Neural cell (in vitro differentiated cells): ENCODE measurements at regions not wholly inside any gene's neighbourhood (a gene's known extent, or its start where the extent isn't known, plus 50 kb on each side); places are given as distances from the start of the nearest gene placed in this dataset.

ENCODE experiments used
- H2AFZ ChIP-seq: fragments of 200-600, 300-800 bp; sonication (generic), shearing (Covaris generic); 2 replicates; pipeline ENCODE4 v1.6.0; 2014; ENCODE audit warnings: low read depth, mild to moderate bottlenecking, antibody characterized with exemption, low read length, moderate library complexity
- H3F3A ChIP-seq: fragments of 200-600 bp; shearing (Covaris generic); 2 replicates; pipeline ENCODE4 v1.6.1; 2016; ENCODE audit warnings: mild to moderate bottlenecking, moderate library complexity, mixed read lengths, antibody characterized with exemption, low read length; ENCODE audit not compliant: insufficient read depth, poor library complexity, severe bottlenecking
- H3K27ac ChIP-seq: fragments of 200-600, 300-800 bp; sonication (generic), shearing (Covaris generic); 2 replicates; pipeline ENCODE4 v1.5.1; 2014; ENCODE audit warnings: mild to moderate bottlenecking, low read length, moderate library complexity
- H3K27me3 ChIP-seq: fragments of 300-800, 200-600 bp; sonication (generic), shearing (Covaris generic); 2 replicates; pipeline ENCODE4 v1.6.0; 2014; ENCODE audit warnings: mild to moderate bottlenecking, low read depth, low read length, moderate library complexity; ENCODE audit not compliant: insufficient read depth
- H3K36me3 ChIP-seq: fragments of 300-800, 200-600 bp; sonication (generic), shearing (Covaris generic); 2 replicates; pipeline ENCODE4 v1.5.1; 2014; ENCODE audit warnings: mild to moderate bottlenecking, antibody characterized with exemption, low read length, moderate library complexity; ENCODE audit not compliant: insufficient read depth
- H3K4me2 ChIP-seq: fragments of 300-800, 200-600 bp; sonication (generic), shearing (Covaris generic); 2 replicates; pipeline ENCODE4 v1.6.0; 2014; ENCODE audit warnings: mild to moderate bottlenecking, low read length
- H3K4me3 ChIP-seq: fragments of 300-800, 200-600 bp; sonication (generic), shearing (Covaris generic); 2 replicates; pipeline ENCODE4 v1.5.1; 2014; ENCODE audit warnings: mild to moderate bottlenecking, low read length, moderate library complexity
- H3K79me2 ChIP-seq: fragments of 200-600 bp; shearing (Covaris generic); replicated peaks from 2 replicates; pipeline ENCODE4 v1.6.0; 2014; ENCODE audit warnings: mild to moderate bottlenecking, low read length, moderate library complexity; ENCODE audit not compliant: insufficient read depth
- H3K9ac ChIP-seq: fragments of 300-800, 200-600 bp; sonication (generic), shearing (Covaris generic); 2 replicates; pipeline ENCODE4 v1.6.1; 2016; ENCODE audit warnings: mild to moderate bottlenecking, low read length, mixed read lengths
- H3K9me2 ChIP-seq: fragments of 200-600 bp; shearing (Covaris generic); 2 replicates; pipeline ENCODE4 v1.6.1; 2016; ENCODE audit warnings: mild to moderate bottlenecking, low read length, mixed read lengths; ENCODE audit not compliant: insufficient read depth
- H3K9me3 ChIP-seq: fragments of 200-600, 300-800 bp; sonication (generic), shearing (Covaris generic); 2 replicates; pipeline ENCODE4 v1.6.1; 2016; ENCODE audit warnings: mild to moderate bottlenecking, mixed run types, low read length, moderate library complexity, mixed read lengths
- H4K20me1 ChIP-seq: fragments of 200-600 bp; shearing (Covaris generic); 2 replicates; pipeline ENCODE4 v1.6.1; 2016; ENCODE audit warnings: mild to moderate bottlenecking, mixed run types; ENCODE audit not compliant: insufficient read depth
- EP300 ChIP-seq: fragments of 450-650 bp; conservative IDR thresholded peaks from 2 replicates; pipeline ENCODE4 v1.6.1; 2014; ENCODE audit warnings: antibody characterized with exemption, mild to moderate bottlenecking, moderate library complexity; ENCODE audit not compliant: poor library complexity, severe bottlenecking
- EZH2 ChIP-seq: fragments of 200-600, 300-800 bp; shearing (Covaris generic), sonication (generic); IDR thresholded peaks from 2 replicates; pipeline ENCODE4 v1.6.1; 2014; ENCODE audit warnings: antibody characterized with exemption, low read length, borderline replicate concordance, mild to moderate bottlenecking; ENCODE audit not compliant: insufficient read depth, poor library complexity, severe bottlenecking
- MXI1 ChIP-seq: fragments of 450-650 bp; conservative IDR thresholded peaks from 2 replicates; pipeline ENCODE4 v1.6.1; 2014; ENCODE audit warnings: antibody characterized with exemption, mild to moderate bottlenecking; ENCODE audit not compliant: poor library complexity, severe bottlenecking
- POLR2AphosphoS5 ChIP-seq: IDR thresholded peaks from 2 replicates; pipeline ENCODE4 v1.6.1; 2012
- RAD21 ChIP-seq: fragments of 450-650 bp; conservative IDR thresholded peaks from 2 replicates; pipeline ENCODE4 v1.6.1; 2014; ENCODE audit warnings: antibody characterized with exemption, mild to moderate bottlenecking, moderate library complexity
- SMC3 ChIP-seq: fragments of 450-650 bp; conservative IDR thresholded peaks from 2 replicates; pipeline ENCODE4 v1.6.1; 2014; ENCODE audit warnings: antibody characterized with exemption, mild to moderate bottlenecking, moderate library complexity; ENCODE audit not compliant: poor library complexity
- TAF1 ChIP-seq: IDR thresholded peaks from 2 replicates; pipeline ENCODE4 v1.6.1; 2012; ENCODE audit warnings: low read depth
- TF ChIP-seq, protein P1 (sequence below): IDR thresholded peaks from 2 replicates; pipeline ENCODE4 v1.6.1; 2012; ENCODE audit warnings: borderline replicate concordance
- TF ChIP-seq, protein P2 (sequence below): fragments of 450-650 bp; IDR thresholded peaks from 2 replicates; pipeline ENCODE4 v1.5.1; 2014; ENCODE audit warnings: antibody characterized with exemption, mild to moderate bottlenecking, moderate library complexity; ENCODE audit not compliant: poor library complexity, severe bottlenecking

DNA sequence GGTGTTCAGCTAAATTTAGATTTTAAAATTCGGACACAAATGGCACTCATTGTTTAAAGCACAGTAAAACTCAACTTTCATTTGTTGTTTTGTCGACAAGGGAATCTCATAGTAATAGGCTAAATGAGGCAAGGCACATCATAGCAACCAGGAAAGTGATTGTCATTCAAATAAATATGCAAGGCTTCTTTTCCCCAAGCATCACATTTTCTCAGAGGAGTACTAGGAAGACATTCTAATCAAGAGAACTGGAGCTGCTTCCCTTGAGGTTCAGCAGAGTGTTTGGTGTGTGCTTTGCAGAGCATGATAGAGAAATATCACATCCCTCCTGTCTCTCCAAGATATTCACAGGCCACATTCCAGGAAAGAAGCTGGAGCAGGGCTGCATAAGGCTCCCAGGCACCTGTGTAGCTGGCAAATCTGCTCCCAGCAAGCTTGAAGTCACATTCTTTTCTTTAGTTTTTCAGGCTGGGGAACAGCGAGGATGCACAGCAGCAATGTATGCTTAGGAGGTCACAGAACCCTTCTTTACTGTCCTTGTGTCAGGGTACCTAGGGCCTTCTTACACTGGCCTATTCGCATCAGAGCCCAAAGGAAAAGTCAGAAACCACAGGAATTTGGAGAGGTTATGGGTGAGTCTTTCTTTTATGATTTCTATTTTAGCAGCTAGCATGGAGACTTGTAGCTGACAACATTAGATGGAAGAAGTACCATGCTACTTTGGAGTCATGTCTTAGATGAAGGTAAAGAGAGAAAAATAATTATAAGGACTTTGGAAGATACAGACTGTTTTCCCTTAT lies 95.9 kb upstream of the HDAC9 start:
- Histone ChIP-seq H2AFZ (no peak overlapping the region), H3K4me2 (no peak overlapping the region)

DNA sequence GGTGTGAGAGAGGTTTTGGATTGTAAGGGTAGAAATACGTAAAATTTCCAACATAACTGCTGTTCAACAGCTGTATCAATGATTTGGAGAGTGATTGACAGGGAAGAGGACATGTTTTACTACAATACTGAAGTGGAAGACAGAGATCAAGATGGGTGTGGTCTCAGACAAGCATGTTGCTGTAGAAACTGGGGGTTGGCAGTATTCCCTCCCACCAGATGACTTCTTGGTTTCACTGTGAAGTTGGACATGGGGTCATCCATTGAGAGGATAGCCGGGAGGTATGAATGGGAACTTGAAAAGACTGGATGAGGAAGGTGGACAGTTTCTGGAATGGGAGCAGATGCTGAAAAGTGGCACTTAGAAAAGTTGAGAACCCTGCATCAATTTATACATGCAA lies 95.3 kb upstream of the HDAC9 start:
- Histone ChIP-seq H3K9me3 (no peaks in the 10 kb centered on the region), H3K79me2 (no peaks in the 10 kb centered on the region), H4K20me1 (no peaks in the 10 kb centered on the region), H3K4me2 (no peak overlapping the region), H3K27ac (no peak overlapping the region), H3K9ac (no peak overlapping the region), H3F3A (no peaks in the 10 kb centered on the region), H3K4me3 (no peak overlapping the region), H3K27me3 (no peaks in the 10 kb centered on the region), H2AFZ (no peak overlapping the region), H3K36me3 (no peaks in the 10 kb centered on the region), H3K9me2 (no peaks in the 10 kb centered on the region)
- TF ChIP-seq TAF1, result no peak
- no peak for TF ChIP-seq RAD21
- no peak for TF ChIP-seq POLR2AphosphoS5
- no peak for TF ChIP-seq EP300
- TF ChIP-seq, protein P1, sequence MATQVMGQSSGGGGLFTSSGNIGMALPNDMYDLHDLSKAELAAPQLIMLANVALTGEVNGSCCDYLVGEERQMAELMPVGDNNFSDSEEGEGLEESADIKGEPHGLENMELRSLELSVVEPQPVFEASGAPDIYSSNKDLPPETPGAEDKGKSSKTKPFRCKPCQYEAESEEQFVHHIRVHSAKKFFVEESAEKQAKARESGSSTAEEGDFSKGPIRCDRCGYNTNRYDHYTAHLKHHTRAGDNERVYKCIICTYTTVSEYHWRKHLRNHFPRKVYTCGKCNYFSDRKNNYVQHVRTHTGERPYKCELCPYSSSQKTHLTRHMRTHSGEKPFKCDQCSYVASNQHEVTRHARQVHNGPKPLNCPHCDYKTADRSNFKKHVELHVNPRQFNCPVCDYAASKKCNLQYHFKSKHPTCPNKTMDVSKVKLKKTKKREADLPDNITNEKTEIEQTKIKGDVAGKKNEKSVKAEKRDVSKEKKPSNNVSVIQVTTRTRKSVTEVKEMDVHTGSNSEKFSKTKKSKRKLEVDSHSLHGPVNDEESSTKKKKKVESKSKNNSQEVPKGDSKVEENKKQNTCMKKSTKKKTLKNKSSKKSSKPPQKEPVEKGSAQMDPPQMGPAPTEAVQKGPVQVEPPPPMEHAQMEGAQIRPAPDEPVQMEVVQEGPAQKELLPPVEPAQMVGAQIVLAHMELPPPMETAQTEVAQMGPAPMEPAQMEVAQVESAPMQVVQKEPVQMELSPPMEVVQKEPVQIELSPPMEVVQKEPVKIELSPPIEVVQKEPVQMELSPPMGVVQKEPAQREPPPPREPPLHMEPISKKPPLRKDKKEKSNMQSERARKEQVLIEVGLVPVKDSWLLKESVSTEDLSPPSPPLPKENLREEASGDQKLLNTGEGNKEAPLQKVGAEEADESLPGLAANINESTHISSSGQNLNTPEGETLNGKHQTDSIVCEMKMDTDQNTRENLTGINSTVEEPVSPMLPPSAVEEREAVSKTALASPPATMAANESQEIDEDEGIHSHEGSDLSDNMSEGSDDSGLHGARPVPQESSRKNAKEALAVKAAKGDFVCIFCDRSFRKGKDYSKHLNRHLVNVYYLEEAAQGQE, result no peak
- no peak for TF ChIP-seq MXI1
- no peak for TF ChIP-seq SMC3
- TF ChIP-seq EZH2, result no peak
- TF ChIP-seq, protein P2, sequence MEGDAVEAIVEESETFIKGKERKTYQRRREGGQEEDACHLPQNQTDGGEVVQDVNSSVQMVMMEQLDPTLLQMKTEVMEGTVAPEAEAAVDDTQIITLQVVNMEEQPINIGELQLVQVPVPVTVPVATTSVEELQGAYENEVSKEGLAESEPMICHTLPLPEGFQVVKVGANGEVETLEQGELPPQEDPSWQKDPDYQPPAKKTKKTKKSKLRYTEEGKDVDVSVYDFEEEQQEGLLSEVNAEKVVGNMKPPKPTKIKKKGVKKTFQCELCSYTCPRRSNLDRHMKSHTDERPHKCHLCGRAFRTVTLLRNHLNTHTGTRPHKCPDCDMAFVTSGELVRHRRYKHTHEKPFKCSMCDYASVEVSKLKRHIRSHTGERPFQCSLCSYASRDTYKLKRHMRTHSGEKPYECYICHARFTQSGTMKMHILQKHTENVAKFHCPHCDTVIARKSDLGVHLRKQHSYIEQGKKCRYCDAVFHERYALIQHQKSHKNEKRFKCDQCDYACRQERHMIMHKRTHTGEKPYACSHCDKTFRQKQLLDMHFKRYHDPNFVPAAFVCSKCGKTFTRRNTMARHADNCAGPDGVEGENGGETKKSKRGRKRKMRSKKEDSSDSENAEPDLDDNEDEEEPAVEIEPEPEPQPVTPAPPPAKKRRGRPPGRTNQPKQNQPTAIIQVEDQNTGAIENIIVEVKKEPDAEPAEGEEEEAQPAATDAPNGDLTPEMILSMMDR, result no peak

More for the DNA sequence above, 95.9 kb upstream of the HDAC9 start:
- no peaks in the 10 kb centered on the region for H3F3A ChIP-seq
- no peaks in the 10 kb centered on the region for H3K9me3 ChIP-seq
- TF ChIP-seq POLR2AphosphoS5, result peak; percentile 16
- TF ChIP-seq EZH2, result no peak
- no peaks in the 10 kb centered on the region for H3K79me2 ChIP-seq
- H3K9me2 ChIP-seq, result no peaks in the 10 kb centered on the region
- no peak overlapping the region for H3K9ac ChIP-seq
- H4K20me1 ChIP-seq, result no peaks in the 10 kb centered on the region
- H3K4me3 ChIP-seq, result no peak overlapping the region
- H3K27ac ChIP-seq, result no peak overlapping the region
- H3K36me3 ChIP-seq, result no peaks in the 10 kb centered on the region
- no peaks in the 10 kb centered on the region for H3K27me3 ChIP-seq
